ENCODE measurements at regions not wholly inside any gene's neighbourhood (a gene's known extent, or its start where the extent isn't known, plus 50 kb on each side); places are given as distances from the start of the nearest gene placed in this dataset.

- peaks cover 0 to 2% (median 0%) of the 10 kb centered on the region in 5 experiments for H3K9me3 ChIP-seq (ENCODE audit: control extremely low read depth in 1 of 5, control insufficient read depth in 4 of 5, insufficient read depth in 2 of 5, low read depth in 1 of 5, low read length in 4 of 5)
- H3K27me3 ChIP-seq (replicated peaks in 2 of 5; ENCODE audit: control insufficient read depth in 4 of 5, insufficient read depth in 5 of 5, low read length in 4 of 5) = no peaks in the 10 kb centered on the region
- WGBS (ENCODE audit: insufficient coverage) = 31% methylated on average over 3 of the region's 3 CpGs
- ChIA-PET POLR2A (no interaction called here), CTCF (interaction anchor here (1.3 kb wide), 1 partner anchor 230 kb away, joined by 3 read pairs; no protein-coding TSS in a partner anchor)
- H3K36me3 ChIP-seq (ENCODE audit: control insufficient read depth in 4 of 4, insufficient read depth in 4 of 4, low read length in 3 of 4) = no peaks in the 10 kb centered on the region
- H3K4me3 ChIP-seq (ENCODE audit: control insufficient read depth in 1 of 7, extremely low read depth in 1 of 7, insufficient read depth in 4 of 7, low read depth in 2 of 7, low read length in 6 of 7) = no peak overlapping the region
- DNase-seq = peak; percentile 45 to 88 (median 84)
- H3K27ac ChIP-seq (ENCODE audit: insufficient read depth in 1 of 2, low read depth in 1 of 2, low read length in 2 of 2, poor library complexity in 1 of 2, severe bottlenecking in 2 of 2) = no peak overlapping the region
- H3K4me1 ChIP-seq (ENCODE audit: control extremely low read depth in 1 of 4, control insufficient read depth in 4 of 4, insufficient read depth in 4 of 4, low read length in 3 of 4) = peaks cover 0 to 7% (median 0%) of the 10 kb centered on the region in 4 experiments
Observed at GRCh38 chr9:107929443-107929842, 439.9 kb upstream of the KLF4 start.

GRCh38 chr9:107928701-107929371 is 439.3 kb upstream of the KLF4 start:
- CTCF ChIA-PET = interaction anchor here (0.5 to 1.3 kb wide), 2 partner anchors 44 to 229 kb away, joined by 3 read pairs; no protein-coding TSS in a partner anchor
- H3K4me3 ChIP-seq (ENCODE audit: control insufficient read depth in 1 of 7, extremely low read depth in 1 of 7, insufficient read depth in 4 of 7, low read depth in 2 of 7, low read length in 6 of 7) = no peak overlapping the region
- H3K9me3 ChIP-seq (ENCODE audit: control extremely low read depth in 1 of 5, control insufficient read depth in 4 of 5, insufficient read depth in 2 of 5, low read depth in 1 of 5, low read length in 4 of 5) = peaks cover 0 to 2% (median 0%) of the 10 kb centered on the region in 5 experiments

GRCh38 chr9:107927276-107927675 is 437.7 kb upstream of the KLF4 start:
- DNase-seq = no peak
- Histone ChIP-seq H3K36me3 (ENCODE audit: control insufficient read depth in 4 of 4, insufficient read depth in 4 of 4, low read length in 3 of 4) (no peaks in the 10 kb centered on the region), H3K9me3 (ENCODE audit: control extremely low read depth in 1 of 5, control insufficient read depth in 4 of 5, insufficient read depth in 2 of 5, low read depth in 1 of 5, low read length in 4 of 5) (peaks cover 0 to 2% (median 0%) of the 10 kb centered on the region in 5 experiments), H3K27ac (ENCODE audit: insufficient read depth in 1 of 2, low read depth in 1 of 2, low read length in 2 of 2, poor library complexity in 1 of 2, severe bottlenecking in 2 of 2) (no peak overlapping the region), H3K4me3 (ENCODE audit: control insufficient read depth in 1 of 7, extremely low read depth in 1 of 7, insufficient read depth in 4 of 7, low read depth in 2 of 7, low read length in 6 of 7) (no peak overlapping the region), H3K4me1 (ENCODE audit: control extremely low read depth in 1 of 4, control insufficient read depth in 4 of 4, insufficient read depth in 4 of 4, low read length in 3 of 4) (peaks cover 0 to 7% (median 0%) of the 10 kb centered on the region in 4 experiments), H3K27me3 (replicated peaks in 2 of 5; ENCODE audit: control insufficient read depth in 4 of 5, insufficient read depth in 5 of 5, low read length in 4 of 5) (no peaks in the 10 kb centered on the region)
- ChIA-PET CTCF (no interaction called here), POLR2A (no interaction called here)
- WGBS (ENCODE audit: insufficient coverage) = 86% methylated on average over 1 of the region's 4 CpGs

More at GRCh38 chr9:107928701-107929371, 439.3 kb upstream of the KLF4 start:
- POLR2A ChIA-PET = no interaction called here
- WGBS (ENCODE audit: insufficient coverage) = 99% methylated on average over 6 of the region's 6 CpGs
- H3K36me3 ChIP-seq (ENCODE audit: control insufficient read depth in 4 of 4, insufficient read depth in 4 of 4, low read length in 3 of 4) = no peaks in the 10 kb centered on the region
- H3K4me1 ChIP-seq (ENCODE audit: control extremely low read depth in 1 of 4, control insufficient read depth in 4 of 4, insufficient read depth in 4 of 4, low read length in 3 of 4) = peaks cover 0 to 7% (median 0%) of the 10 kb centered on the region in 4 experiments
- no peaks in the 10 kb centered on the region for H3K27me3 ChIP-seq (replicated peaks in 2 of 5; ENCODE audit: control insufficient read depth in 4 of 5, insufficient read depth in 5 of 5, low read length in 4 of 5)
- no peak overlapping the region for H3K27ac ChIP-seq (ENCODE audit: insufficient read depth in 1 of 2, low read depth in 1 of 2, low read length in 2 of 2, poor library complexity in 1 of 2, severe bottlenecking in 2 of 2)
- DNase-seq = no peak

GRCh38 chr9:107925749-107926297 is 436.3 kb upstream of the KLF4 start:
- ChIA-PET CTCF (no interaction called here), POLR2A (no interaction called here)
- DNase-seq = no peak
- Histone ChIP-seq H3K27ac (ENCODE audit: insufficient read depth in 1 of 2, low read depth in 1 of 2, low read length in 2 of 2, poor library complexity in 1 of 2, severe bottlenecking in 2 of 2) (no peak overlapping the region), H3K27me3 (replicated peaks in 2 of 5; ENCODE audit: control insufficient read depth in 4 of 5, insufficient read depth in 5 of 5, low read length in 4 of 5) (no peaks in the 10 kb centered on the region), H3K4me3 (ENCODE audit: control insufficient read depth in 1 of 7, extremely low read depth in 1 of 7, insufficient read depth in 4 of 7, low read depth in 2 of 7, low read length in 6 of 7) (no peak overlapping the region), H3K9me3 (ENCODE audit: control extremely low read depth in 1 of 5, control insufficient read depth in 4 of 5, insufficient read depth in 2 of 5, low read depth in 1 of 5, low read length in 4 of 5) (peaks cover 0 to 2% (median 0%) of the 10 kb centered on the region in 5 experiments), H3K36me3 (ENCODE audit: control insufficient read depth in 4 of 4, insufficient read depth in 4 of 4, low read length in 3 of 4) (no peaks in the 10 kb centered on the region), H3K4me1 (ENCODE audit: control extremely low read depth in 1 of 4, control insufficient read depth in 4 of 4, insufficient read depth in 4 of 4, low read length in 3 of 4) (peaks cover 0 to 7% (median 0%) of the 10 kb centered on the region in 4 experiments)
- 100% methylated on average over 1 of the region's 5 CpGs for WGBS (ENCODE audit: insufficient coverage)

GRCh38 chr9:107922260-107922659 is 432.7 kb upstream of the KLF4 start:
- Histone ChIP-seq H3K36me3 (ENCODE audit: control insufficient read depth in 4 of 4, insufficient read depth in 4 of 4, low read length in 3 of 4) (no peaks in the 10 kb centered on the region), H3K4me1 (ENCODE audit: control extremely low read depth in 1 of 4, control insufficient read depth in 4 of 4, insufficient read depth in 4 of 4, low read length in 3 of 4) (no peaks in the 10 kb centered on the region), H3K4me3 (ENCODE audit: control insufficient read depth in 1 of 7, extremely low read depth in 1 of 7, insufficient read depth in 4 of 7, low read depth in 2 of 7, low read length in 6 of 7) (no peak overlapping the region), H3K9me3 (ENCODE audit: control extremely low read depth in 1 of 5, control insufficient read depth in 4 of 5, insufficient read depth in 2 of 5, low read depth in 1 of 5, low read length in 4 of 5) (peaks cover 0 to 2% (median 0%) of the 10 kb centered on the region in 5 experiments), H3K27me3 (replicated peaks in 2 of 5; ENCODE audit: control insufficient read depth in 4 of 5, insufficient read depth in 5 of 5, low read length in 4 of 5) (no peaks in the 10 kb centered on the region), H3K27ac (ENCODE audit: insufficient read depth in 1 of 2, low read depth in 1 of 2, low read length in 2 of 2, poor library complexity in 1 of 2, severe bottlenecking in 2 of 2) (no peak overlapping the region)
- DNase-seq = no peak
- WGBS (ENCODE audit: insufficient coverage) = no CpG with 5 or more reads among the region's 1 CpG
- CTCF ChIA-PET = no interaction called here
- POLR2A ChIA-PET = no interaction called here

GRCh38 chr9:107919263-107919662 is 429.7 kb upstream of the KLF4 start:
- H3K4me1 ChIP-seq (ENCODE audit: control extremely low read depth in 1 of 4, control insufficient read depth in 4 of 4, insufficient read depth in 4 of 4, low read length in 3 of 4) = no peaks in the 10 kb centered on the region
- H3K27ac ChIP-seq (ENCODE audit: insufficient read depth in 1 of 2, low read depth in 1 of 2, low read length in 2 of 2, poor library complexity in 1 of 2, severe bottlenecking in 2 of 2) = no peak overlapping the region
- no peak for DNase-seq
- no peaks in the 10 kb centered on the region for H3K36me3 ChIP-seq (ENCODE audit: control insufficient read depth in 4 of 4, insufficient read depth in 4 of 4, low read length in 3 of 4)
- ChIA-PET POLR2A (no interaction called here), CTCF (no interaction called here)
- H3K4me3 ChIP-seq (ENCODE audit: control insufficient read depth in 1 of 7, extremely low read depth in 1 of 7, insufficient read depth in 4 of 7, low read depth in 2 of 7, low read length in 6 of 7) = no peak overlapping the region
- WGBS (ENCODE audit: insufficient coverage) = 97% methylated on average over 5 of the region's 6 CpGs
- peaks cover 0 to 9% (median 0%) of the 10 kb centered on the region in 5 experiments for H3K9me3 ChIP-seq (ENCODE audit: control extremely low read depth in 1 of 5, control insufficient read depth in 4 of 5, insufficient read depth in 2 of 5, low read depth in 1 of 5, low read length in 4 of 5)
- H3K27me3 ChIP-seq (replicated peaks in 2 of 5; ENCODE audit: control insufficient read depth in 4 of 5, insufficient read depth in 5 of 5, low read length in 4 of 5) = no peaks in the 10 kb centered on the region

- H3K9me3 ChIP-seq (ENCODE audit: control extremely low read depth in 1 of 5, control insufficient read depth in 4 of 5, insufficient read depth in 2 of 5, low read depth in 1 of 5, low read length in 4 of 5) = peaks cover 0 to 9% (median 0%) of the 10 kb centered on the region in 5 experiments
- DNase-seq = no peak
- no peak overlapping the region for H3K4me3 ChIP-seq (ENCODE audit: control insufficient read depth in 1 of 7, extremely low read depth in 1 of 7, insufficient read depth in 4 of 7, low read depth in 2 of 7, low read length in 6 of 7)
- POLR2A ChIA-PET = no interaction called here
- WGBS (ENCODE audit: insufficient coverage) = 91% methylated on average over 9 of the region's 11 CpGs
- no peak overlapping the region for H3K27ac ChIP-seq (ENCODE audit: insufficient read depth in 1 of 2, low read depth in 1 of 2, low read length in 2 of 2, poor library complexity in 1 of 2, severe bottlenecking in 2 of 2)
- no peaks in the 10 kb centered on the region for H3K27me3 ChIP-seq (replicated peaks in 2 of 5; ENCODE audit: control insufficient read depth in 4 of 5, insufficient read depth in 5 of 5, low read length in 4 of 5)
- H3K4me1 ChIP-seq (ENCODE audit: control extremely low read depth in 1 of 4, control insufficient read depth in 4 of 4, insufficient read depth in 4 of 4, low read length in 3 of 4) = no peaks in the 10 kb centered on the region
- H3K36me3 ChIP-seq (ENCODE audit: control insufficient read depth in 4 of 4, insufficient read depth in 4 of 4, low read length in 3 of 4) = no peaks in the 10 kb centered on the region
- CTCF ChIA-PET = interaction anchor here (1.7 kb wide), 1 partner anchor 20 kb away, joined by 4 read pairs; no protein-coding TSS in a partner anchor
Observed at GRCh38 chr9:107918749-107919148, 429.2 kb upstream of the KLF4 start.

All from common myeloid progenitor, CD34-positive (primary cell).